H1 (cell line): ENCODE measurements at regions not wholly inside any gene's neighbourhood (a gene's known extent, or its start where the extent isn't known, plus 50 kb on each side); places are given as distances from the start of the nearest gene placed in this dataset.

Source experiments
- CTCF ChIA-PET: fragments of 300-600 bp; sonication (Branson Sonifier 250); formaldehyde crosslinking; loops from one replicate; lab custom pipeline; 2021; ENCODE audit not compliant: partially characterized antibody; lab: Charles Lee
- POLR2A ChIA-PET: fragments of 300-600 bp; sonication (Branson Sonifier 250); formaldehyde crosslinking; loops from one replicate; lab custom pipeline; 2021; ENCODE audit warnings: inconsistent platforms; ENCODE audit not compliant: partially characterized antibody; lab: Charles Lee
- DNase-seq, 2 experiments: peaks; one replicate each; pipeline versions ENCODE4 v3.0.0 to v3.0.0-alpha.2; 2010 to 2022; ENCODE audit warnings: low spot score in 2 of 2, low read depth in 1 of 2, mixed read lengths in 1 of 2
- FAIRE-seq: peaks from 2 replicates; lab custom pipeline; 2011; peaks lifted over from hg19 to GRCh38; lab: Jason Lieb, UNC
- H2AFZ ChIP-seq: 2 replicates; pipeline ENCODE4 v1.8.1; 2012; ENCODE audit warnings: low read length, inconsistent platforms
- H2AK5ac ChIP-seq: 2 replicates; pipeline ENCODE4 v1.6.1; 2013; ENCODE audit warnings: low read depth, low read length
- H2BK120ac ChIP-seq: replicated peaks from 2 replicates; pipeline ENCODE3; 2013; ENCODE audit warnings: low read depth, low read length, inconsistent platforms
- H2BK12ac ChIP-seq: 2 replicates; pipeline ENCODE4 v1.6.1; 2013; ENCODE audit warnings: low read depth, low read length
- H2BK15ac ChIP-seq: 2 replicates; pipeline ENCODE4 v1.6.1; 2013; ENCODE audit warnings: low read length
- H2BK20ac ChIP-seq: 2 replicates; pipeline ENCODE4 v1.6.1; 2013; ENCODE audit warnings: low read length
- H2BK5ac ChIP-seq: 2 replicates; pipeline ENCODE4 v1.6.1; 2013; ENCODE audit warnings: low read depth, low read length
- H3K14ac ChIP-seq: 2 replicates; pipeline ENCODE4 v1.6.1; 2013; ENCODE audit warnings: inconsistent platforms; ENCODE audit not compliant: insufficient read length
- H3K18ac ChIP-seq: 2 replicates; pipeline ENCODE4 v1.6.1; 2013; ENCODE audit warnings: low read length; ENCODE audit errors: extremely low read depth
- H3K23ac ChIP-seq: 2 replicates; pipeline ENCODE4 v1.6.1; 2013; ENCODE audit warnings: inconsistent platforms; ENCODE audit not compliant: insufficient read length
- H3K23me2 ChIP-seq: 2 replicates; pipeline ENCODE4 v1.6.1; 2013; ENCODE audit warnings: low read depth, low read length
- H3K27ac ChIP-seq: 2 replicates; pipeline ENCODE4 v1.6.1; 2011; ENCODE audit warnings: low read depth, low read length, inconsistent platforms
- H3K27me3 ChIP-seq, 4 experiments: replicated peaks in 1 of 4; 1 replicate in 1 of 4; 2 replicates in 3 of 4; pipeline versions ENCODE4 v1.6.1 to v1.8.1; 2011 to 2013; ENCODE audit warnings: low read length in 3 of 4, mild to moderate bottlenecking in 3 of 4, inconsistent platforms in 2 of 4, mixed read lengths in 2 of 4, moderate library complexity in 1 of 4; ENCODE audit not compliant: control insufficient read depth in 3 of 4, insufficient read depth in 3 of 4; ENCODE audit errors: extremely low read depth in 1 of 4
- H3K36me3 ChIP-seq, 4 experiments: 2 replicates each; pipeline versions ENCODE4 v1.6.1 to v1.8.1; 2011 to 2013; ENCODE audit warnings: mild to moderate bottlenecking in 4 of 4, low read length in 3 of 4, moderate library complexity in 2 of 4, control low read depth in 1 of 4, inconsistent platforms in 1 of 4; ENCODE audit not compliant: insufficient read depth in 4 of 4, control insufficient read depth in 2 of 4
- H3K4ac ChIP-seq: replicated peaks from 2 replicates; pipeline ENCODE3; 2013; ENCODE audit warnings: low read length, low read depth, mixed read lengths, inconsistent platforms; ENCODE audit not compliant: insufficient read length
- H3K4me1 ChIP-seq, 4 experiments: replicated peaks in 1 of 4; 1 replicate in 1 of 4; 2 replicates in 3 of 4; pipeline versions ENCODE4 v1.6.1 to v1.8.1; 2011 to 2013; ENCODE audit warnings: low read length in 3 of 4, inconsistent platforms in 2 of 4, mixed read lengths in 1 of 4; ENCODE audit not compliant: insufficient read depth in 4 of 4, control insufficient read depth in 3 of 4
- H3K4me2 ChIP-seq, 2 experiments: 2 replicates each; pipeline versions ENCODE4 v1.6.1 to v1.8.1; 2011 to 2013; ENCODE audit warnings: low read depth in 2 of 2, low read length in 2 of 2, control low read depth in 1 of 2, inconsistent platforms in 1 of 2, mild to moderate bottlenecking in 1 of 2; ENCODE audit not compliant: insufficient read depth in 1 of 2
- H3K4me3 ChIP-seq, 4 experiments: fragments of 200-600, 300-600 bp in 1 of 4; sonication (generic), shearing (Covaris generic), sonication (Bioruptor Twin) in 1 of 4; 2 replicates each; pipeline versions ENCODE4 v1.5.1 to v1.8.1; 2011 to 2016; ENCODE audit warnings: low read length in 4 of 4, low read depth in 3 of 4, control low read depth in 2 of 4, inconsistent platforms in 2 of 4, mild to moderate bottlenecking in 2 of 4, mixed read lengths in 1 of 4, moderate library complexity in 1 of 4; ENCODE audit not compliant: insufficient read depth in 2 of 4; ENCODE audit errors: extremely low read depth in 1 of 4
- H3K56ac ChIP-seq: replicated peaks from 2 replicates; pipeline ENCODE3; 2013; ENCODE audit warnings: low read depth, mild to moderate bottlenecking, mixed read lengths, low read length, inconsistent platforms; ENCODE audit not compliant: insufficient read length
- H3K79me1 ChIP-seq: 2 replicates; pipeline ENCODE4 v1.6.1; 2013; ENCODE audit warnings: low read depth, low read length, control low read depth
- H3K79me2 ChIP-seq, 2 experiments: 2 replicates each; pipeline versions ENCODE4 v1.6.1 to v1.8.1; 2012 to 2013; ENCODE audit warnings: low read length in 2 of 2, mild to moderate bottlenecking in 2 of 2, inconsistent platforms in 1 of 2; ENCODE audit not compliant: insufficient read depth in 2 of 2, control insufficient read depth in 1 of 2
- H3K9ac ChIP-seq, 4 experiments: replicated peaks in 1 of 4; 1 replicate in 1 of 4; 2 replicates in 3 of 4; pipeline versions ENCODE4 v1.6.1 to v1.8.1; 2011 to 2013; ENCODE audit warnings: low read depth in 3 of 4, low read length in 3 of 4, control low read depth in 2 of 4, mild to moderate bottlenecking in 2 of 4, moderate library complexity in 2 of 4, inconsistent platforms in 1 of 4; ENCODE audit errors: extremely low read depth in 1 of 4
- H3K9me3 ChIP-seq, 2 experiments: 2 replicates each; pipeline versions ENCODE4 v1.6.1 to v1.8.1; 2012 to 2013; ENCODE audit warnings: mild to moderate bottlenecking in 2 of 2, moderate library complexity in 2 of 2, control low read depth in 1 of 2, inconsistent platforms in 1 of 2, low read depth in 1 of 2, low read length in 1 of 2, mixed read lengths in 1 of 2; ENCODE audit not compliant: insufficient read depth in 2 of 2
- H4K20me1 ChIP-seq, 2 experiments: replicated peaks in 1 of 2; 2 replicates each; pipeline versions ENCODE3 to v1.8.1; 2011 to 2013; ENCODE audit warnings: inconsistent platforms in 2 of 2, low read length in 2 of 2, mild to moderate bottlenecking in 1 of 2; ENCODE audit not compliant: insufficient read depth in 2 of 2, control insufficient read depth in 1 of 2
- H4K5ac ChIP-seq: 2 replicates; pipeline ENCODE4 v1.6.1; 2013; ENCODE audit warnings: low read length, low read depth, mixed read lengths, inconsistent platforms; ENCODE audit not compliant: insufficient read length
- H4K8ac ChIP-seq: 2 replicates; pipeline ENCODE4 v1.8.0; 2013; ENCODE audit warnings: mild to moderate bottlenecking, moderate library complexity, low read length, inconsistent platforms; ENCODE audit not compliant: insufficient read depth; ENCODE audit errors: extremely low read depth
- H4K91ac ChIP-seq: replicated peaks from 2 replicates; pipeline ENCODE3; 2013; ENCODE audit warnings: low read length, mixed read lengths, inconsistent platforms; ENCODE audit not compliant: insufficient read length
- CEBPB ChIP-seq: IDR thresholded peaks from 2 replicates; pipeline ENCODE4 v1.6.1; 2012; ENCODE audit warnings: low read depth, low read length
- CTBP2 ChIP-seq: IDR thresholded peaks from 2 replicates; pipeline ENCODE4 v1.7.0; 2011; ENCODE audit warnings: borderline replicate concordance, mild to moderate bottlenecking, moderate library complexity, mixed read lengths, low read length; ENCODE audit not compliant: insufficient read depth, insufficient read length
- FOSL1 ChIP-seq: IDR thresholded peaks from 2 replicates; pipeline ENCODE4 v1.6.1; 2011; ENCODE audit warnings: mild to moderate bottlenecking, low read depth, low read length, moderate library complexity; ENCODE audit not compliant: insufficient read depth
- JUN ChIP-seq: IDR thresholded peaks from 2 replicates; pipeline ENCODE4 v1.6.1; 2011; ENCODE audit warnings: low read depth, mild to moderate bottlenecking, improper control_type of control experiment, low read length
- KDM4A ChIP-seq: IDR thresholded peaks from one replicate; pipeline ENCODE4 v1.7.1; 2012; ENCODE audit warnings: low read depth, mild to moderate bottlenecking, moderate library complexity, low read length, inconsistent platforms; ENCODE audit not compliant: severe bottlenecking
- KDM5A ChIP-seq: fragments of 200-600 bp; IDR thresholded peaks from 2 replicates; pipeline ENCODE4 v1.7.1; 2012; ENCODE audit warnings: mild to moderate bottlenecking, low read length, inconsistent platforms, mixed read lengths
- PHF8 ChIP-seq: fragments of 200-600 bp; sonication (generic); conservative IDR thresholded peaks from 2 replicates; pipeline ENCODE4 v1.7.1; 2012; ENCODE audit warnings: low read depth, mild to moderate bottlenecking, inconsistent platforms, low read length, moderate library complexity
- POLR2AphosphoS5 ChIP-seq: IDR thresholded peaks from 2 replicates; pipeline ENCODE4 v1.6.1; 2011; ENCODE audit warnings: low read depth, low read length
- RNF2 ChIP-seq: fragments of 200-900, 300-1000 bp; sonication (generic); IDR thresholded peaks from 2 replicates; pipeline ENCODE4 v1.7.1; 2016; ENCODE audit warnings: borderline replicate concordance, low read depth, mild to moderate bottlenecking, antibody characterized with exemption, low read length; ENCODE audit not compliant: poor library complexity, severe bottlenecking; ENCODE audit errors: missing control alignments
- SAP30 ChIP-seq: fragments of 300-600 bp; sonication (generic); IDR thresholded peaks from 2 replicates; pipeline ENCODE4 v1.7.1; 2012; ENCODE audit warnings: low read length, moderate library complexity, mild to moderate bottlenecking, inconsistent platforms; ENCODE audit not compliant: insufficient read depth, insufficient replicate concordance
- SIRT6 ChIP-seq: IDR thresholded peaks from one replicate; pipeline ENCODE4 v1.7.1; 2012; ENCODE audit warnings: low read length, inconsistent platforms
- SIX5 ChIP-seq: IDR thresholded peaks from 2 replicates; pipeline ENCODE4 v1.6.1; 2011; ENCODE audit warnings: mild to moderate bottlenecking, low read depth, low read length
- TBP ChIP-seq: IDR thresholded peaks from 2 replicates; pipeline ENCODE4 v1.6.1; 2011; ENCODE audit warnings: low read depth, low read length, improper control_type of control experiment
- WGBS, 2 experiments: shearing (Covaris generic) in 1 of 2; methylation state at CpG; one replicate each; pipeline versions ENCODE4 v1.1.6 to v1.1.7; 2013 to 2015; ENCODE audit warnings: low lambda C conversion rate in 2 of 2, mixed read lengths in 2 of 2, inconsistent platforms in 1 of 2, low coverage in 1 of 2, missing lambda C conversion rate in 1 of 2; ENCODE audit not compliant: insufficient replicate concordance in 2 of 2, insufficient coverage in 1 of 2, insufficient read length in 1 of 2; ENCODE audit errors: extremely low coverage in 1 of 2, missing lambda C conversion rate in 1 of 2; 5-methylcytosine and 5-hydroxymethylcytosine counted together

DNA sequence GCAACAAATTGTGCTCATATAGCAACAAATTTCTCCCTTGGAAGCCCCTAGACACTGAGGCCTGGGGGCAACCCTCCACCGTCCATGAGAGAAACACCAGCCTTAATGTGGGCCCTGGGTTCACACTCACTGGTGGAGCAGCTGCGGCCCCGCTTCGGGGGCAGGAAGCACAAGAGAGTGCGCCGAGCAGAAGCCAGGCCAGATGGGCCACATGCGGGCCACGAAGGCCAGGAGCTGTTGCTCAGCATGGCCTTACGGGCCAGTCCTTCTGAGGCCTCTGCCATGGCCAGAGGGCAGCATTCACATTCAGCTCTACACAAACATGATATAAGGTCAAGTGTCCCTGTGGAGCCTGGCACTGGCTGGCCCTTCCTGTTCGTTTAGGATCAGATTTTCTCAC, 60.0 kb upstream of the VIPR2 start:
- FAIRE-seq (no peak), DNase-seq (no peak)
- H2BK5ac ChIP-seq: no peak overlapping the region
- no peak overlapping the region for H2BK12ac ChIP-seq
- H4K91ac ChIP-seq: no peak overlapping the region
- H3K14ac ChIP-seq: no peak overlapping the region
- H2BK15ac ChIP-seq: no peak overlapping the region
- no peak overlapping the region for H3K4me3 ChIP-seq
- H3K4me1 ChIP-seq: no peaks in the 10 kb centered on the region
- ChIA-PET CTCF (no interaction called here), POLR2A (no interaction called here)
- no peak overlapping the region for H2AFZ ChIP-seq
- peaks cover 42 to 68% of the 10 kb centered on the region in 2 experiments for H3K9me3 ChIP-seq
- no peak overlapping the region for H3K4me2 ChIP-seq
- H2BK120ac ChIP-seq: no peak overlapping the region
- no peak overlapping the region for H4K5ac ChIP-seq
- TF ChIP-seq TBP: no peak
- TF ChIP-seq KDM5A: no peak
- TF ChIP-seq SIX5: no peak
- no peak for TF ChIP-seq RNF2
- TF ChIP-seq POLR2AphosphoS5: no peak
- TF ChIP-seq CEBPB: no peak
- no peak for TF ChIP-seq PHF8
- no peak for TF ChIP-seq FOSL1
- no peak for TF ChIP-seq JUN
- no peak for TF ChIP-seq SAP30
- TF ChIP-seq KDM4A: no peak
- no peak for TF ChIP-seq SIRT6
- TF ChIP-seq CTBP2: no peak
- H3K79me2 ChIP-seq: no peaks in the 10 kb centered on the region
- H2AK5ac ChIP-seq: no peak overlapping the region
- H3K23me2 ChIP-seq: 0 out of 2 replicates have a peak, but pooled peaks cover 2% of the 10 kb centered on the region
- no peak overlapping the region; the same call in 1 of the 2 replicates for H4K8ac ChIP-seq
- H2BK20ac ChIP-seq: no peak overlapping the region
- no peak overlapping the region for H3K56ac ChIP-seq
- no peaks in the 10 kb centered on the region for H3K79me1 ChIP-seq
- no peaks in the 10 kb centered on the region for H4K20me1 ChIP-seq
- no peak overlapping the region for H3K23ac ChIP-seq
- H3K18ac ChIP-seq: no peak overlapping the region
- H3K27ac ChIP-seq: no peak overlapping the region
- 87% methylated on average over 10 of the region's 10 CpGs; no CpG with 5 or more reads in 1 of the 2 experiments for WGBS, 2 experiments
- H3K4ac ChIP-seq: no peak overlapping the region
- no peaks in the 10 kb centered on the region; a peak in 2 of 8 replicates for H3K36me3 ChIP-seq
- H3K27me3 ChIP-seq: no peaks in the 10 kb centered on the region
- H3K9ac ChIP-seq: no peak overlapping the region
